HG03039 (cell line): ENCODE measurements at regions not wholly inside any gene's neighbourhood (a gene's known extent, or its start where the extent isn't known, plus 50 kb on each side); places are given as distances from the start of the nearest gene placed in this dataset.
"Not testable (repeated sequence)": the region's sequence is repeated elsewhere in the genome, so short reads cannot be mapped to it uniquely, and the experiment has no call there.

ENCODE experiments used
- ATAC-seq: cut with Tn5 transposase; IDR thresholded peaks from one replicate; pipeline ENCODE4 v1.9.1; 2021; ENCODE audit warnings: mild to moderate bottlenecking, moderate library complexity; ENCODE audit not compliant: unreplicated experiment

DNA sequence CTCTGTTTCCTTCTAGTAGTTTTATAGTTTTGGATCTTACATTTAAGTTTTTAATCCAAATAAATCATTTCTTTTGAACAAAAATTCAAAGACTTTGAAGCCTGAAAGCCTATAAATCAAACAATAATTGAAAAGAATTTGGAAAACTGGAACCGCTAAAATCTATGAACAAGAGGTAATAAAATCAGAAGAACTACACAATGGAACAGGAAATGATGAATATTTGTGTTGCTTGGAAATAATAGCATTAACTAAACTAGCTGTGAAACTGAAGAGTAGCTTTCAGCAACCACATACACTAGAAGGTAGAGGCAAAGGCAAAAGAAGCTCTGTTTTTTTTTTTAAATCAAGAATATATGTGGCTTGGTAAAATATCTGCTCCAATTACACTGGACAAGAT, 147.9 kb upstream of the ABI3BP start:
- no peak for ATAC-seq

DNA sequence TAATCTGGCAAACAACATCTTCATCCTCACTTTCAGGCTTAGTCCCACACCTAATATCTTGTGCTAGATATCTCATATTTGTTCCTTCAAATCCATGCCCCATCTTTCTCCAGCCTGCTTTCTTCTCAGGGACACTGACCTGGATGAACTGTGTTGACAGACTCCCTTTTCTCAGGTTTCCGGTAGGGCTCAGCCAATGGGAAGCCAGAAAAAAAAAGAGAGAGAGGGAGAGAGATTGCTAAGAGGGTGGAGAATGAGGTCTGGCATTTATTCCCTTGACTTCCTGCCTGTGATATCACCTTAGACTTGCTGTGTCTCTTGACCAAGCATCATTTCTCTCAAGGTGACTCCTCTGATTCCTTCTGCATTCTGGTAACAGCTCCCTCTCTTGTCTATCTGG, 145.6 kb upstream of the ABI3BP start:
- ATAC-seq: no peak

DNA sequence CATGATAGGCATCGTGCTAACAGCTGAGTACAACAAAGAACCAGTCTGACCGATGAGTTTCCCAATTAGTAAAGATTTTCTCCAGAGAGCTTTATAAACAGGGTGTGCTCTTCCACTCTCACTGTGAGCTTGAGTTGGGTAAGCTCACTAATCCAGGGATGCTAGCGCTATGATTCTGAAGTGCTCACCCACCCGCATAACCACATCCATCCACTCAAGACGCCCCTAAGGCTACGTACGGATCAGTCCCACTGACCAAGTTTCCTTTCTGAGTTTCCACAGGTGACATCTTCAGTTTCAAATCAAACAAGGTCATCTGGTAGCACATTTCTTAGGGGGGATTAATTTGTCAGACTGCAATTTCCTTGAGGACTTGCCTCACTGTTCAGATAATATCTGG, 141.1 kb upstream of the ABI3BP start:
- no peak for ATAC-seq

GRCh38 chr3:101133652-101134051, 140.4 kb upstream of the ABI3BP start:
- ATAC-seq: no peak

DNA sequence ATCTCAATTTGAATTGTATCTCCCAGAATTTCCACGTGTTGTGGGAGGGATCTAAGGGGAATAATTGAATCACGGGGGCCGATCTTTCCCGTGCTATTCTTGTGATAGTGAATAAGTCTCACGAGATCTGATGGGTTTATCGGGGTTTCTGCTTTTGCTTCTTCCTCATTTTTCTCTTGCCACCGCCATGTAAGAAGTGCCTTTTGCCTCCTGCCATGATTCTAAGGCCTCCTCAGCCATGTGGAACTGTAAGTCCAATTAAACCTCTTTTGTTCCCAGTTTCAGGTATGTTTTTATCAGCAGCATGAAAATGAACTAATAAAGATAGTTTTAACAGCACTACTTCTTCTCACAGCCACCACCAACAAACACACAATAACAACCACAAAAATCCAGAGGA, 140.0 kb upstream of the ABI3BP start:
- not testable (repeated sequence) for ATAC-seq

DNA sequence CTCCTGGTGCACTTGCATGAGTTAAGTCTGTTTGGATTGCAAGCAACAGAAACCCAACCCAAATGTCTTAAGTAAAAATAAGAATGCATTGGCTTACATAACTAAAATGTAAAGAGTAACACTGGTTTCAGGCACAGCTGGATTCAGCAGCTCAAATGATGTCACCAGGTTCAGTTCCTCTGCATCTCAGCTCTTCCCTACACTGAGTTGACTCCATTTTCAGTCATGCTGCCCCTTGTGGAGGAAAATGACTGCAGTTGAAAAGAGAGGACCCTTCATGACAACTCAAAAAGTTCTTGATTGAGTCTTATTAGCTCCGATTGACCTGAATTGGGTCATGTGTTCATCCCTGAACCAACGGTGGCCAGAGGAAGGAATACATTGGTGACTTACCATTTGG, 138.5 kb upstream of the ABI3BP start:
- no peak for ATAC-seq

GRCh38 chr3:101128786-101129185, 135.6 kb upstream of the ABI3BP start:
- no peak for ATAC-seq

GRCh38 chr3:101128001-101128400, 134.8 kb upstream of the ABI3BP start:
- ATAC-seq: no peak

- ATAC-seq: no peak
Observed at GRCh38 chr3:101124125-101124524, 130.9 kb upstream of the ABI3BP start.

DNA sequence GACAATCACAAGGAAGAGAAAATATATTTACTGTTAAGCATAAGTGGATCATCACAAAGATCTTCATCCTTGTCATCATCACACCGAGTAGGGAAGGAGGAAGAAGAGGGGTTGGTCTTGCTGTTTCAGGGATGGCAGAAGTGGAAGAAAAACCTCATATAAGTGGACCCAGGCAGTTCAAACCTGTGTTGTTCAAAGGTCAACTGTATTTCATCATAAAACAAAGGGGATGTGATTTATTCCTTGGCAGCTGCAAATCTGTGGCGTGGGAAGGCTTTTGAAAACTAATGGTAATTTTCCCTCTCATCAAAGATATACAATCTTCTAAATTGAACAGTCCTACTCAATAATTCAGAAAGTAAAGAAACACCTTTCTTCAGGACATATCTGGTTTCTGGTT, 129.9 kb upstream of the ABI3BP start:
- no peak for ATAC-seq

- ATAC-seq: no peak
Observed at GRCh38 chr3:101122681-101123080, 129.5 kb upstream of the ABI3BP start.

DNA sequence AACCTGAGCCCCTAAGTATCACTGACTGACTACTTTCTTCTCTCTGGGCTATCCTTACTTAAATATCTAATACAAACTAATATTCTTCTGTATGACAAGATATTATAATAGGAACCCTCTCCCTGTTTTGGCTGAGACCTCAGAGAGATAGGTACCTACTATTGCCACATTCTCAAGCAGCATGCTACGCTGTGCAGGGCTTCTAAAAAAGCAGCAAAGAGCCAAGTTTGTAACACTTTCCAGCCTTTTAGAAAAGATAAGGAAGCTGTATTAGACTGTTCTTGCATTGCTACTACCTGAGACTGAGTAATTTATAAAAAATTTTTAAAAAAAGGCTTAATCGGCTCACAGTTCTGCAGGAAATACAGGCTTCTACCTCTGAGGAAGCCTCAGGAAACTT, 126.8 kb upstream of the ABI3BP start:
- ATAC-seq: no peak

DNA sequence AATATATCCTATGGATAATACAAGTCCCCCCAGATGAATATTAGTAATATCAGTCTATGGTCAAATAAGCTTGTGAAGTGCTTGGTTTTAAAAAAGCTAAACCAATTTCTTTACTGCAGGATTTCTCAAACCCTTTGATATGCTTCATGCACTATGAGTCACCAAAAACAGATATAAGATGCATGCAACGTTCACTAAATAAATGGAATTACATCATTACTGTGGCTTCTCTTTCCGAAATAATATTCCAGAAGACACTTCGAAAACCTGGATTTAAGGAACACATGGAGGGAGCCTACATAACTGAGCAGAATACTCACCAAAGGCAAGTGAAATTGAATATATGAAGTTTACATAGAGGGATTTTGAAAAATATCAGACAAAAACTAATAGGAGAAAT, 126.3 kb upstream of the ABI3BP start:
- no peak for ATAC-seq

GRCh38 chr3:101117980-101118379, 124.8 kb upstream of the ABI3BP start:
- no peak for ATAC-seq

DNA sequence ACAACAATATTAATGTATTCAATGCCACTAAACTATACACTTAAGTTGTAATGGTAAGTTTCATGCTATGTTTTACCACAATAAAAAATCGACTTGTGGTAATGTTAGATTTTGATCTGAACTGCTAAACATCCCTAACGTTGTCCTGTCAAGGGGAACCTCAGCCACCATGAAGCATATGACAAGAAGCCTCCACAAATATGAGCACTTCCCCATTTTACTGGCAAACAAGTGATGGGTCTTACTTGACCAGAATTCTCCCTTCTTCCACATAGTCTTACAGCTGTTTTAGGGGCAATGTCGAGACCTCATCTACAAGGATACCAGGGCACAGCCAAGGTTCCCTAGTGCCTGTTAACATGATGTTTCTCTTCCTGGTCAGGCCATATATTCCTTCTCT, 124.2 kb upstream of the ABI3BP start:
- ATAC-seq: no peak

- not testable (repeated sequence) for ATAC-seq
Observed at GRCh38 chr3:101110295-101110694, 117.1 kb upstream of the ABI3BP start.

DNA sequence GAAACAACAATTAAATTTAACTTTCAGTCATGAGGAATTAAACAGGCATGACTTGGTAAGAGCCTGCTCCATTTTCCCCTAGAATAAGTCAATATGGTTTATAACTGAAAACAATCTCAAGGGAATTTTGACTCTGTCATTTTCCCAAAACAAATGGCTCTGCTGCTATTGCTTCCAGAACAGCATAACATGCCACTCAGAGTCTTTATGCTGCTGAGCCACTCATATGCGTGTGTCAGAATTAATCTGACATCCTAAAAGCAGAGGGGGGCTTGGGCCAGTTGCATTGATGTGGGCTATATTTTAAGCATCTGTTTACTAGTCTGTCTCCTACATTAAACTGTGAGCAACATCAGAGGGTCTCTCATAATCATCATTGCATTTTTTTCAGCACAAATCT, 111.1 kb upstream of the ABI3BP start:
- no peak for ATAC-seq

DNA sequence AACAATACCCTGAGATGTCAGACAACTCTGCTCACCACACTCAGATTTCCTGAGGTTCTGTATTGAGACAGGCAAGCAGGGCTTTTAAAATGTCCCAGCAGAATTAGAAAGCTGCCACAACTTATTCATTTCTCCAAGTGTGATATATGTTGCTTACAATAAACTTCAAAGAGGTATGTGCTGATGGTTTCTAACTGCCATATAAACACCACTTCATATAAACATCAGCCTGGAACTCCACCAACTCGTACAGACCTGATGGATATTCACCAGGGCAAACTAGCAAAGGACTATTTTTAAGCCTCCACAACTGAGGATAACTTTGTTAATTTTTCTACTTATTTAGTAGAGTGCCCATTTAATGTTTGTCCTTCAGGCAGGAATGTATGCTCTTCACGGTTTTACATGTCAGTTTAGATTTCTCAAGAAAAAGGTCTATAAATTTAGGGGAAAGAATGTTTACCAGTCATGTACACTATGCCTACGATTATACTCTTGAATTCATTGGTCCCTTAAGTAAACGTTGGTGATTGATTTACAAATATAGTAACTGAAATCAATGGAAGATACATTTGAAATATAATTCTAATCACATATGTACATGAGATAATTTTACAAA, 109.6 kb upstream of the ABI3BP start:
- no peak for ATAC-seq

DNA sequence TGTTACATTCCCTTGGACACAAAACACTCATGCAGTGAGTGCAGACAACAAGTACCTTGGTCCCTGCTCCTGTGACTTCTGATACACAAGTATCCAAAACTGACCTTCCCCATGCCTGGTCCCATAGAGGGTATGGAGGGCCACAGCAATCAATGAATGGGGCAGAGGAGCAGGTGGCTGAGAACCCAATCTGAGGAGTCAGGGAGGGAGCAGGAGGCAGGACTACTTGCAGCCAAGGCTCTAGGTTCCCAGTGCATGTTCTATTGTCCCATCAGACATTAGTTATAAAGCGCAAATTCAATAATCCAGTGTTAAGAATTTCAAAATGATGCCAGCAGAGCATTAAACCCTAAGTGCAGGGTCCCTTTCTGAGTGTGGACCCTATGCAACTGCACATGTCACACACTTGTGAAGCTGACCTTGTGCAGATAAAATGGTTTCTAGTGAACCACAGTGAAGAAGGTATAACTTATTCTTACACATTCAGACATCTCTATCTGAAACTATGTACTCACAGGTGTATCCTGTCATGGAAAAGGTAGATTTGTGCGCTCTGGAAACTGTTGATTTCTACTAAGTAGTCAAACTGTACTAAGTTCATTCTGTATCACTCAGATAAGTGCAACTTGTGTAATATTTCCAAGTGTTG, 107.3 kb upstream of the ABI3BP start:
- no peak for ATAC-seq

GRCh38 chr3:101099791-101100190, 106.6 kb upstream of the ABI3BP start:
- no peak for ATAC-seq

GRCh38 chr3:101096444-101096843, 103.2 kb upstream of the ABI3BP start:
- no peak for ATAC-seq

DNA sequence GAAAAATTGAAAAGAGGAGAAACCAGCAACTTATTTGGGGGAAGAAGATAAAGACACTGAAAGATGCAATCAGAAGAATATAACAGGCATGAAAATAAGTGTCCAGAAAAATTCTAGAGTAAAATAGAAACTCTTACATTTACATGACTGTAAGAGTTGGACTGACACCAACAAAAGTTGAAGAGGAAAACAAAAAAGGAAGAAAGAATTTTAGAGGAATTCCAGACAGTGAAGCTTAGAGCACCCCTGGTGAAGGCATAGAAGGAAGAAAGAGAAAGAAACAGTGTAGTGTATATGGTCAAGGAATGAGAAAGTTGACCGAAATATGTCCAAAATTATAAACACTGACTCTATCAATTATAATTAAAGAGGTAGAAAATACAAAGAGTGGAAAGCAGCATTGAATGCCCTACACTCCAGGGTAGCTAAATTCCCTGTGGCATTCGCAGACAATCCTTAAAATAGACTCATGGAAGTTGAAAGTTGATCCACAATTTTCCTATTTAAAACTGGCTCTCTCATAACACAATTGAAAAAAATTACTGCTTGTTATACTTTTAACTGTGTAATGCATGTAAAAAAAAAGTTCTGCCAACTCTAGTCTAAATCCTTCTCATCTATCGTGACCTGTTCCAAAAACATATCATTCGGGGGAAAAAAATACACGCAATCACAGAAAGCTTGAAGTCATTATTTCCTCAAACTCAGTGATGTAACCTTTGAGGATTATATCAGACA, 102.6 kb upstream of the ABI3BP start:
- no peak for ATAC-seq
